K562 (cell line): ENCODE measurements at regions not wholly inside any gene's neighbourhood (a gene's known extent, or its start where the extent isn't known, plus 50 kb on each side); places are given as distances from the start of the nearest gene placed in this dataset.

ENCODE experiments used
- ETS2 ChIP-seq: IDR thresholded peaks from 2 replicates; pipeline ENCODE4 v1.6.1; 2016; ENCODE audit warnings: borderline replicate concordance, missing genetic modification characterization, mild to moderate bottlenecking, moderate library complexity, missing compliant biosample characterization; ENCODE audit not compliant: poor library complexity, severe bottlenecking
- GTF3C2 ChIP-seq: IDR thresholded peaks from 3 replicates; pipeline ENCODE4 v1.6.1; 2011; ENCODE audit warnings: borderline replicate concordance, mild to moderate bottlenecking, moderate library complexity; ENCODE audit not compliant: insufficient read length; ENCODE audit errors: extremely low read depth
- PREB ChIP-seq: sonication (generic); formaldehyde crosslinking; IDR thresholded peaks from 2 replicates; pipeline ENCODE4 v1.8.1; 2023; ENCODE audit warnings: mild to moderate bottlenecking, missing genetic modification reagents
- RBM25 ChIP-seq: fragments of 200-400 bp; formaldehyde crosslinking; IDR thresholded peaks from 2 replicates; pipeline ENCODE4 v1.6.1; 2018; ENCODE audit warnings: low read length, low read depth, moderate library complexity; ENCODE audit not compliant: severe bottlenecking
- ZEB2 ChIP-seq: fragments of 450-650 bp; IDR thresholded peaks from 2 replicates; pipeline ENCODE4 v1.6.1; 2016
- ZNF212 ChIP-seq: fragments of 450-650 bp; formaldehyde crosslinking; IDR thresholded peaks from 2 replicates; pipeline ENCODE4 v1.4.0; 2020; ENCODE audit warnings: mild to moderate bottlenecking
- ZNF395 ChIP-seq: fragments of 200-800 bp; sonication (Bioruptor generic); IDR thresholded peaks from 2 replicates; pipeline ENCODE4 v1.6.1; 2017; ENCODE audit warnings: missing genetic modification characterization, missing compliant biosample characterization
- ZNF830 ChIP-seq: fragments of 250-450 bp; sonication (Bioruptor Pico); IDR thresholded peaks from 2 replicates; pipeline ENCODE4 v1.5.0; 2021; ENCODE audit warnings: mild to moderate bottlenecking

GRCh38 chr7:21355406-21355874, 72.4 kb upstream of the SP4 start (continued):
- no peak for TF ChIP-seq ZNF830
- TF ChIP-seq ZNF212 (CRISPR knock-in tag) = no peak
- peak; percentile 63; the same call in 1 of the 2 replicates for TF ChIP-seq ZEB2
- TF ChIP-seq RBM25 = no peak
- no peak for TF ChIP-seq PREB (CRISPR knock-in tag)
- TF ChIP-seq ETS2 (tag) = no peak
- TF ChIP-seq ZNF395 (CRISPR knock-in tag) = no peak
- TF ChIP-seq GTF3C2 = no peak
